ENCODE measurements at regions not wholly inside any gene's neighbourhood (a gene's known extent, or its start where the extent isn't known, plus 50 kb on each side); places are given as distances from the start of the nearest gene placed in this dataset.

DNA sequence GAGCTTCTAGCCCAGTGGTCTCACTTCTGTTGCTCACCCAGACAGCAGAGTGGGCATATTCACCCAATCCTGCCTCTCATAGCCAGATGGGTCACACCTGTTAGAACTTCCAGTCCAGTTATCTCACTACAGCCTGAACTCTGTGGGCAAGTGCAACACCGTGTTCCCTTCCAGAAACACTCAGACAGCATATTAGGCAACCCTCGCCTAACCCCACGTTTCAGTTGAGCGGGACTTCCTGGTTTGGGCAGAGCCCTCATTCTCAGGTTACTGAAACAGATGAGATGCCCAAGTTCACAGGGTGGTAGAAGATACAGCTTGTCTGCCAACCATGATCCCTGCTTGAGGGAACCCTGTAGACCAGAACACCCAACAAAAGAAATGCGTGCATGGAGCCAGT, 538.2 kb downstream of the CYLC2 start:
- H3K79me2 ChIP-seq (ENCODE audit: control insufficient read depth, insufficient read depth, low read length): no peaks in the 10 kb centered on the region
- POLR2A ChIA-PET: no interaction called here
- no peaks in the 10 kb centered on the region for H3K36me3 ChIP-seq (ENCODE audit: control insufficient read depth in 2 of 2, extremely low read depth in 1 of 2, insufficient read depth in 2 of 2, low read length in 2 of 2)
- no peaks in the 10 kb centered on the region for H3K9me1 ChIP-seq (replicated peaks; ENCODE audit: control insufficient read depth, extremely low read depth, insufficient read depth, low read length)
- intact Hi-C loops (cut with micrococcal nuclease) (no loop called here), dilution Hi-C loops (cut with MboI; ENCODE audit: extremely low pct_ligation_motif_present, low sequenced_read_pairs) (no loop called here)
- no TSS peak for BruUV-seq (replicated peaks)
- H4K20me1 ChIP-seq (replicated peaks; ENCODE audit: control insufficient read depth, extremely low read depth, insufficient read depth, low read length): no peaks in the 10 kb centered on the region
- H3K4me3 ChIP-seq (replicated peaks in 1 of 3; ENCODE audit: insufficient read depth in 1 of 3, low read depth in 1 of 3, low read length in 3 of 3): no peak overlapping the region
- H3K27me3 ChIP-seq (ENCODE audit: control insufficient read depth in 2 of 2, insufficient read depth in 2 of 2, low read length in 2 of 2): no peaks in the 10 kb centered on the region
- FAIRE-seq (no peak), DNase-seq (ENCODE audit: low read depth, low spot score) (no peak)
- TF ChIP-seq MAX (IDR thresholded peaks at IDR 0.05; ENCODE audit: insufficient read depth, insufficient read length) (no peak), POLR2A (IDR thresholded peaks at IDR 0.05; ENCODE audit: low read depth, low read length) (no peak), GATA2 (IDR thresholded peaks at IDR 0.05; ENCODE audit: insufficient read depth, insufficient read length, low read depth, low read length) (no peak), FOS (IDR thresholded peaks at IDR 0.05; ENCODE audit: borderline replicate concordance, insufficient read depth, low read length) (no peak)
- TF ChIP-seq, protein P1, sequence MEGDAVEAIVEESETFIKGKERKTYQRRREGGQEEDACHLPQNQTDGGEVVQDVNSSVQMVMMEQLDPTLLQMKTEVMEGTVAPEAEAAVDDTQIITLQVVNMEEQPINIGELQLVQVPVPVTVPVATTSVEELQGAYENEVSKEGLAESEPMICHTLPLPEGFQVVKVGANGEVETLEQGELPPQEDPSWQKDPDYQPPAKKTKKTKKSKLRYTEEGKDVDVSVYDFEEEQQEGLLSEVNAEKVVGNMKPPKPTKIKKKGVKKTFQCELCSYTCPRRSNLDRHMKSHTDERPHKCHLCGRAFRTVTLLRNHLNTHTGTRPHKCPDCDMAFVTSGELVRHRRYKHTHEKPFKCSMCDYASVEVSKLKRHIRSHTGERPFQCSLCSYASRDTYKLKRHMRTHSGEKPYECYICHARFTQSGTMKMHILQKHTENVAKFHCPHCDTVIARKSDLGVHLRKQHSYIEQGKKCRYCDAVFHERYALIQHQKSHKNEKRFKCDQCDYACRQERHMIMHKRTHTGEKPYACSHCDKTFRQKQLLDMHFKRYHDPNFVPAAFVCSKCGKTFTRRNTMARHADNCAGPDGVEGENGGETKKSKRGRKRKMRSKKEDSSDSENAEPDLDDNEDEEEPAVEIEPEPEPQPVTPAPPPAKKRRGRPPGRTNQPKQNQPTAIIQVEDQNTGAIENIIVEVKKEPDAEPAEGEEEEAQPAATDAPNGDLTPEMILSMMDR (IDR thresholded peaks at IDR 0.05; ENCODE audit: extremely low read depth in 1 of 2, insufficient read depth in 1 of 2, low read depth in 1 of 2, low read length in 2 of 2): no peak
- no peaks in the 10 kb centered on the region for H3K4me1 ChIP-seq (ENCODE audit: control insufficient read depth, extremely low read depth, insufficient read depth, low read length)
- no peak overlapping the region for H3K9ac ChIP-seq (replicated peaks; ENCODE audit: extremely low read depth, insufficient read depth, low read length)
- no peak overlapping the region for H3K4me2 ChIP-seq (ENCODE audit: insufficient read depth, low read length)
- peaks cover 4% of the 10 kb centered on the region for H3K9me3 ChIP-seq (replicated peaks; ENCODE audit: control insufficient read depth, insufficient read depth, low read length)
- CTCF ChIA-PET: no interaction called here
- H3K27ac ChIP-seq (ENCODE audit: insufficient read depth, low read depth, low read length): no peak overlapping the region
- H2AFZ ChIP-seq (ENCODE audit: low read depth, low read length): no peak overlapping the region

GRCh38 chr9:103537426-103537825, 542.3 kb downstream of the CYLC2 start:
- H3K9me1 ChIP-seq (replicated peaks; ENCODE audit: control insufficient read depth, extremely low read depth, insufficient read depth, low read length): no peaks in the 10 kb centered on the region
- no peak overlapping the region for H3K4me2 ChIP-seq (ENCODE audit: insufficient read depth, low read length)
- H3K27ac ChIP-seq (ENCODE audit: insufficient read depth, low read depth, low read length): no peak overlapping the region
- H3K9me3 ChIP-seq (replicated peaks; ENCODE audit: control insufficient read depth, insufficient read depth, low read length): peaks cover 6% of the 10 kb centered on the region
- no peak overlapping the region for H2AFZ ChIP-seq (ENCODE audit: low read depth, low read length)
- H3K4me1 ChIP-seq (ENCODE audit: control insufficient read depth, extremely low read depth, insufficient read depth, low read length): no peaks in the 10 kb centered on the region
- intact Hi-C loops (cut with micrococcal nuclease) (no loop called here), dilution Hi-C loops (cut with MboI; ENCODE audit: extremely low pct_ligation_motif_present, low sequenced_read_pairs) (no loop called here)
- H4K20me1 ChIP-seq (replicated peaks; ENCODE audit: control insufficient read depth, extremely low read depth, insufficient read depth, low read length): no peaks in the 10 kb centered on the region
- TF ChIP-seq MYC (IDR thresholded peaks at IDR 0.05; ENCODE audit: low read depth, low read length) (no peak), FOS (IDR thresholded peaks at IDR 0.05; ENCODE audit: borderline replicate concordance, insufficient read depth, low read length) (no peak), POLR2A (IDR thresholded peaks at IDR 0.05; ENCODE audit: low read depth, low read length) (no peak), POLR2AphosphoS5 (IDR thresholded peaks at IDR 0.05; ENCODE audit: insufficient read depth, low read depth, low read length) (no peak)
- no peaks in the 10 kb centered on the region for H3K27me3 ChIP-seq (ENCODE audit: control insufficient read depth in 2 of 2, insufficient read depth in 2 of 2, low read length in 2 of 2)
- no peaks in the 10 kb centered on the region for H3K36me3 ChIP-seq (ENCODE audit: control insufficient read depth in 2 of 2, extremely low read depth in 1 of 2, insufficient read depth in 2 of 2, low read length in 2 of 2)
- DNase-seq (ENCODE audit: low read depth, low spot score): no peak
- BruUV-seq (replicated peaks): no TSS peak
- H3K79me2 ChIP-seq (ENCODE audit: control insufficient read depth, insufficient read depth, low read length): no peaks in the 10 kb centered on the region
- no peak for FAIRE-seq
- H3K4me3 ChIP-seq (replicated peaks in 1 of 3; ENCODE audit: insufficient read depth in 1 of 3, low read depth in 1 of 3, low read length in 3 of 3): no peak overlapping the region
- CTCF ChIA-PET: no interaction called here
- POLR2A ChIA-PET: no interaction called here
- H3K9ac ChIP-seq (replicated peaks; ENCODE audit: extremely low read depth, insufficient read depth, low read length): no peak overlapping the region
